ENCODE measurements at regions not wholly inside any gene's neighbourhood (a gene's known extent, or its start where the extent isn't known, plus 50 kb on each side); places are given as distances from the start of the nearest gene placed in this dataset.

DNA sequence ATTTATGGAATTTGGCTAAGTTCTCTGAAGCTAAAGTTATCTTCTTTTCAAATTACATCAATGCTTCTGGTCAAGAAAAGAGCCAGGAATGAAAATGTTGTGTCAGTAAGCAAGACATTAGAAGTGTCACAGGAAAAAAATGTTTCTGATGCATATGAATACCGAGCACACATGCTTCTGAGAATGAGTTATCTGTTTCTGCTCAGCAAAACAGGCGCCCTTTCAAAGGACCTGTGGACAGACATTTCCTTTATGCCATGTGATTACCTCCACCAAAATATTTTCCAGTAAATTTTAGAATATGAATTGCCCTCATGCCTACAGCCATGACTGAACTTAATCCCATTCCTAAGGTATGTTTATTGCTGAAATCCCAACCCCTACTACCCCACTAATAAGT lies 55.4 kb upstream of the RNF180 start:
- H3K36me3 ChIP-seq: no peaks in the 10 kb centered on the region
- H3K4me3 ChIP-seq: no peak overlapping the region
- H3K27ac ChIP-seq: no peak overlapping the region
- intact Hi-C loops (cut with DNase I; ENCODE audit: low total_unique reads): no loop called here
- H3K4me1 ChIP-seq: no peaks in the 10 kb centered on the region
- H3K27me3 ChIP-seq: no peaks in the 10 kb centered on the region
- H3K9me3 ChIP-seq: peaks cover 0 to 13% of the 10 kb centered on the region in 2 donors
- DNase-seq (ENCODE audit: low spot score in 2 of 2): no peak
- TF ChIP-seq POLR2A (IDR thresholded peaks at IDR 0.05): no peak
- TF ChIP-seq, protein P1, sequence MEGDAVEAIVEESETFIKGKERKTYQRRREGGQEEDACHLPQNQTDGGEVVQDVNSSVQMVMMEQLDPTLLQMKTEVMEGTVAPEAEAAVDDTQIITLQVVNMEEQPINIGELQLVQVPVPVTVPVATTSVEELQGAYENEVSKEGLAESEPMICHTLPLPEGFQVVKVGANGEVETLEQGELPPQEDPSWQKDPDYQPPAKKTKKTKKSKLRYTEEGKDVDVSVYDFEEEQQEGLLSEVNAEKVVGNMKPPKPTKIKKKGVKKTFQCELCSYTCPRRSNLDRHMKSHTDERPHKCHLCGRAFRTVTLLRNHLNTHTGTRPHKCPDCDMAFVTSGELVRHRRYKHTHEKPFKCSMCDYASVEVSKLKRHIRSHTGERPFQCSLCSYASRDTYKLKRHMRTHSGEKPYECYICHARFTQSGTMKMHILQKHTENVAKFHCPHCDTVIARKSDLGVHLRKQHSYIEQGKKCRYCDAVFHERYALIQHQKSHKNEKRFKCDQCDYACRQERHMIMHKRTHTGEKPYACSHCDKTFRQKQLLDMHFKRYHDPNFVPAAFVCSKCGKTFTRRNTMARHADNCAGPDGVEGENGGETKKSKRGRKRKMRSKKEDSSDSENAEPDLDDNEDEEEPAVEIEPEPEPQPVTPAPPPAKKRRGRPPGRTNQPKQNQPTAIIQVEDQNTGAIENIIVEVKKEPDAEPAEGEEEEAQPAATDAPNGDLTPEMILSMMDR (IDR thresholded peaks at IDR 0.05): no peak
- TF ChIP-seq POLR2AphosphoS5 (IDR thresholded peaks at IDR 0.05): no peak

- TF ChIP-seq, protein P1 (IDR thresholded peaks at IDR 0.05): no peak
- no peak for TF ChIP-seq POLR2AphosphoS5 (IDR thresholded peaks at IDR 0.05)
- no peak for TF ChIP-seq POLR2A (IDR thresholded peaks at IDR 0.05)
- intact Hi-C loops (cut with DNase I; ENCODE audit: low total_unique reads): no loop called here
- H3K27ac ChIP-seq: no peak overlapping the region
- no peak overlapping the region for H3K4me3 ChIP-seq
- H3K36me3 ChIP-seq: no peaks in the 10 kb centered on the region
- H3K4me1 ChIP-seq: no peaks in the 10 kb centered on the region
- H3K9me3 ChIP-seq: peaks cover 0 to 13% of the 10 kb centered on the region in 2 donors
- H3K27me3 ChIP-seq: no peaks in the 10 kb centered on the region
- no peak for DNase-seq (ENCODE audit: low spot score in 2 of 2)
Observed at GRCh38 chr5:64108674-64109073, 57.0 kb upstream of the RNF180 start.

GRCh38 chr5:64100203-64100602 lies 65.4 kb upstream of the RNF180 start:
- Histone ChIP-seq H3K4me1 (no peaks in the 10 kb centered on the region), H3K27me3 (no peaks in the 10 kb centered on the region), H3K27ac (no peak overlapping the region), H3K4me3 (no peak overlapping the region), H3K36me3 (no peaks in the 10 kb centered on the region), H3K9me3 (no peaks in the 10 kb centered on the region)
- intact Hi-C loops (cut with DNase I; ENCODE audit: low total_unique reads): no loop called here
- TF ChIP-seq, protein P1 (IDR thresholded peaks at IDR 0.05): no peak
- TF ChIP-seq POLR2A (IDR thresholded peaks at IDR 0.05): no peak
- no peak for TF ChIP-seq POLR2AphosphoS5 (IDR thresholded peaks at IDR 0.05)
- no peak for DNase-seq (ENCODE audit: low spot score in 2 of 2)

- intact Hi-C loops (cut with DNase I; ENCODE audit: low total_unique reads): no loop called here
- H3K27me3 ChIP-seq: no peaks in the 10 kb centered on the region
- DNase-seq (ENCODE audit: low spot score in 2 of 2): no peak
- H3K27ac ChIP-seq: no peak overlapping the region
- TF ChIP-seq POLR2A (IDR thresholded peaks at IDR 0.05) (no peak), POLR2AphosphoS5 (IDR thresholded peaks at IDR 0.05) (no peak)
- TF ChIP-seq, protein P1 (IDR thresholded peaks at IDR 0.05): no peak
- H3K4me3 ChIP-seq: no peak overlapping the region
- H3K9me3 ChIP-seq: no peaks in the 10 kb centered on the region
- H3K36me3 ChIP-seq: no peaks in the 10 kb centered on the region
- H3K4me1 ChIP-seq: no peaks in the 10 kb centered on the region
Observed at GRCh38 chr5:64096771-64097170, 68.9 kb upstream of the RNF180 start.

- TF ChIP-seq POLR2AphosphoS5 (IDR thresholded peaks at IDR 0.05) (no peak), POLR2A (IDR thresholded peaks at IDR 0.05) (no peak)
- TF ChIP-seq, protein P1 (IDR thresholded peaks at IDR 0.05): no peak
- H3K36me3 ChIP-seq: no peaks in the 10 kb centered on the region
- DNase-seq (ENCODE audit: low spot score in 2 of 2): no peak
- no peaks in the 10 kb centered on the region for H3K9me3 ChIP-seq
- intact Hi-C loops (cut with DNase I; ENCODE audit: low total_unique reads): no loop called here
- H3K4me1 ChIP-seq: no peaks in the 10 kb centered on the region
- no peak overlapping the region for H3K4me3 ChIP-seq
- H3K27me3 ChIP-seq: no peaks in the 10 kb centered on the region
- no peak overlapping the region for H3K27ac ChIP-seq
Observed at GRCh38 chr5:64077589-64077988, 88.1 kb upstream of the RNF180 start.
